Activated gamma-delta T cell treated with anti-CD3 and anti-CD28 coated beads, Interleukin-2, amount 50 U/mL, for 16 hours (primary cell): ENCODE measurements at regions not wholly inside any gene's neighbourhood (a gene's known extent, or its start where the extent isn't known, plus 50 kb on each side); places are given as distances from the start of the nearest gene placed in this dataset.
"Not testable (repeated sequence)": the region's sequence is repeated elsewhere in the genome, so short reads cannot be mapped to it uniquely, and the experiment has no call there.

Experiments
- DNase-seq: peaks from one replicate; pipeline ENCODE4 v3.0.0-alpha.2; 2020; ENCODE audit warnings: low read depth

DNA sequence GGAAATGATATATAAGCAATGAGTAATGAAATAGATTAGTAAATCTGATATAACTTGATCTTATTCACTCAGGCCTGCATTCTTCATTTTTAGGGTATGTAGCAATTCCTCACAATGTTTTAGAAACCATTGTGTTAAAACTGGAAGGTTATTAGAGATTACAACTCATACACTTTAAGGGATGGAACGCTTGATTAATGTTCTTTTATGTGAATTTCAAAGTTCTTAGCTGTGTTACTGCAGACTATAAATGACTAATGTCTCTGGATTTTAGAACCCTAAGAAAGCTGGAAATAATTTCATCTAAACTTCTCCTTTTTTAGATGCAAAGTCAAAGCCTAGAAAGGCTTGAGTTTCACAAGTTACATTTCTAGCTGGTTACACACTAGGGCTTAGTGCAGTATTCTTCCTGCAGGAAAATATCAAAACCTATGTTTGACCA, 148.2 kb upstream of the CLEC14A start:
- DNase-seq, result no peak

DNA sequence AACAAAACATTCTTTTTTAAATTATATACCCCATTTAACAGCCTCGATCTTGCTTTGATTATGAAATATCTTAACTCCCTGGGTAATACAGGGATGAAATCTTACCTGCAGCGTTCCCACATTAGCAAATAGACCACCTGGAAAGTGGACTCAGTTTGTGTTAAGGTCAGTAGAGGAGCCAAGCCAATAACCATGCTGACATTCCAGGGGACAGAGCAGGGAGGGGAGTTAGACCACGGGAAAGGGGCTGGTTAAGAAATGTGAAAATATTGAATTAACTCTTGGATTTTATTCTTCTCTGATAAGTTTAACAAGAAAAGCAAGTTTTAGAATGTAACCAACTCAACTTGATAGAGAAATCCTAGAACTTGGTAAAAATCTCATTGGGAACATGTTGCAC, 144.9 kb upstream of the CLEC14A start:
- no peak for DNase-seq

DNA sequence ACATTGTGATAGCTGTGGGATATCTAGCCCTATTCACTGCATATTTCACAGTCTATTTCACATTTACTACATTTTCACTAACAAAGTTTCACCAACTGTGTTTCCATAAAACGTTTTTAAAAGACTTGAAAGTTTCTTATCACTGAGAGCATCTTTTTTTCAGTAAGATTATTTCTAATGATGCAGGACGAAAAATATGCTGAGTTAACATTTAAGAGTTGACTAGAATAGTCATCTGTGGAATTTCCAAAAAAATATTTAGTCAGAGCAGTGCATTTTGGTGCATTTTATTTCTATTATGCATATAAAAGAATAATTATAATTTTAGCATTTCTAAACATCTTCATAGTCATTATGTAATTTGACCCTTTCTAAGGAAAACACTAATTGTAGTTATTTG, 143.8 kb upstream of the CLEC14A start:
- no peak for DNase-seq

DNA sequence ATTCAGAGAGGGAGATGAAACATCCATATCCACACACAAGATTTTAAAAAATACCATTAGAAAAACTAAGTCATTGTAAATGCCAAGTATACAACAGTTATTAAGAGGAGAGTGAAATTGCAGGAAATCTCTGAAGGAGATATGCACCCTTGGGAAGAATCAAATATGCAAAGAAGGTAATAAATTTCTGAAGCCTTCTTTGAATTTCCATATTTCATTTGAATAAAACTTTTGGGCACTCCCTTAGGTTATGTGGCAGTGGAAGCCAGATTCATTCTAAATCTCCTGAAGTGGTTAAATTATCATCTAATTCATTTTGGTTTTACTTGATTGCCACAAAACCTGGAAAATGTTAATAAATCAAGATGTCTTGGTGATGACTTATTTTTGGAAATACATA, 138.9 kb upstream of the CLEC14A start:
- no peak for DNase-seq

DNA sequence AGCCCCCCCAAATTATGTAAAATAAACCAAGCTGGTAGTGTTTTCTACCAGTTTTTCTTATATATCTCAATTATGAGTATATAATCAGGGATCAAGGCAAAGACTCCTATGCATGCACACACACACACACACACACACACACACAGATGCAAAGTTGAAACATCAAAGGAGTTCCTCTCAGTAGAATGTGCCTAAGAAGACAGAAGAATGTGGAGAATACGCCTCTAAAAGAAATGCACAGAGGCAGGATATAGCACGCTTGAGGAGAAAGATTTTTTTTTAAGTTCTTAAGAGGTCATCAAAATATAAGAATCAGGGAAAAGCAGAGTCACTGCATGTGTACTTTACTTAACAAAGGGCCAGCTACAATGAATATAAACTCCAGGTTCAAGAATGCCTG, 138.2 kb upstream of the CLEC14A start:
- DNase-seq, result no peak

DNA sequence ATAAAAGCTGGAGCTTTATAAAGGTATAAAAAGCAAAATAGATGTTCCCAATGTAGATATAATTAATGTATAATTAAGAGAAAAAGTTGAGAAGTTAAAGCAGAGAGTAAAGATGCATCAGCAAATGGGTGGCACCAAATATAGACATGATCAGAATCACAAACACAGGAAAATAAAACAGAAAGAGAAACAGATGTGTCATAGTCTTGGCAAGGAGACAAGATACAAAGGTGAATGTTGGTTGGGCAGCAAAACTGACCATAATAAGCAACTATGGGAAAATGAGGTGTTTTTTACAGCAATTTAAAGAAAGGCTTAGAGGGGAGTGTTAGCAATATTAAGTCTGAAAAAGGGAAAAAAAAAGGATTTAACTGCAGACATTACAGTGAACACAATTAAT, 135.4 kb upstream of the CLEC14A start:
- DNase-seq, result no peak

DNA sequence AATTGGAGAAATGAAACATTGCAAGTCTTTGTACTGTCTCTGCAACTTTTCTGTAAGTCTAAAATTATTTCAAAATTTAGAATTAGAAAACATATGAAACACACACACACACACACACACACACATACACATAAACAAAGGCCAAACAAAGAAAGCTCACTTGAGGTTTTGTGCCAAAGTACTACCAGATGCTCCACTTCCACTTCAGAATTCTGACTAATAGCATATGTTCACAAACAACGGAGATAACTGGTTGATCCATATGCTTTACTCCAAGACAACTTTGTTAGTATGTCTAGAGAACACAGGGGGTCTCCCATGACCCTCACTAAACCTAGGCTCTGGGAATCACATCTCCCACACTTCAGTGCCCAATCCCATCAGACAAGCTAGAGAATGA, 133.8 kb upstream of the CLEC14A start:
- DNase-seq, result no peak

DNA sequence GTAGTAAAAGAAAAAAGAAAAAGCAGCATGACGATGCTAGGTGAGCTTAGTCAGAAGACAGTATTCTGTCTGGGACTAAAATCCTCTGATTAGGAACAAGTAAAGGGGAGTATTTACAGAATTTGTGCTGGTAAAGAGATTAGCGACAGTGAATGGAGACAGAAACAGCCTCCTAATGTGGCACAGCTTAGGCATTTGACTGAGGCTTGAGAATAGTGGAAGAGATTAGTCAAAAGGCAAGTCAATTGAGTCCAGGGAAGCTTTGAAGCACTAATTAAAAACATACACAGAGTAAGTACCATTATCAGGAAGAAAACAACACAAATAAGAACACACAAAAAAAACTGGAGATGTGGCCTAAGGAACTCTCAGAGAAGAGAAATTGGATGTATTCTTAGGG, 131.9 kb upstream of the CLEC14A start:
- no peak for DNase-seq

DNA sequence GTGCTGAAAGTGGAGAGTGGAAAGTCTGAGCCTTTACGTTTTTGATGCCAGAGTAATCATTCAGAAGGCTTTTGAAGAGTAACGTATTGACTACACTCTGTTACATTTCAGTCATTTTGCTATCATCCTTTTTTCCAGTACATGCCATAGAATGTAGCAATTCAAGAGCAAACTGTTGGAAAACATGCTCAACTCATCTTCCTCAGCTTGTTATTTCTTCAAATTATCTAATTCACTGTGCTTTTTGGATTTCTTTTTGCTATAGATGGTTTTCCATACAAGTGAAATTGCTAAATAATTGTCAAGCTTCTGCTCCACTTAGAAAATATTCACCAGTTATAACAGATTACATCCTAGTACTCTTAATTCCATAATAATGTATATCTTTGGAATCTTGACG, 129.9 kb upstream of the CLEC14A start:
- no peak for DNase-seq

DNA sequence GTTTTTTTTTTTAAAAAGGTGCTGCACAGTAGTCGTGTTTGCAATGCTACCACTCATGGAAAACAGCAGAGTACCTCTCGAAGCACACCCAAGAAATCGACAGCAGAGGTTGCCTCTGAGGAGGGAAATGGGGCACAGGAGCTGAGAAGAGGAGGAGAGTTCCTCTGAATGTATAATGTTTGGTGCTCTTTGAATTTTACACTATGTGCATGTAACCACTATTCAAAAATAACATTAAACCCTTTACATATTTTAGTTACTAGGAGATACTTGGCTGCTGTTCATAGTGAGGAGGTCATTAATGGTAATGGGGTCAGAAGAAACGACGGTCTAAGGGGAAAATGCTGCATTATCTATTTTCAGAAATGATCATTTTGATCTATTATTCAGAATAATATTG, 129.4 kb upstream of the CLEC14A start:
- DNase-seq, result no peak

DNA sequence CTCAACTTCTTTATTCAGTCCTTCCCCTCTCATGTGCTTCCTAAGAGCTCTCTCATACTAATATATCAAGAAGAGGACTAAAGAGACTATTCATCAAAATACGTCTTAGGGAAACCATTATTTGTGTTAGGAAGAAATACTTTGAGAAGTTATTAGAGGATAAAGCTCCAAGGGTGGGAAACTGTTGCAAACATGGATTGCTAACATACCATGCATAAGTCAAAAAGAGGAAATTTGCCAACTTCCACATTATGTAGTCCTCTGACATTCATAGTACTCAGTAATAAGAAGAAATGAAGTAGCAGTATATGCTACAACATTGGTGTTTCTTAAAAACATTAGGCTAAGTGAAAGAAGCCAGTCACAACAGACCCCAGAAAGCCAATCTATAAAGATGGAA, 128.8 kb upstream of the CLEC14A start:
- DNase-seq, result no peak

DNA sequence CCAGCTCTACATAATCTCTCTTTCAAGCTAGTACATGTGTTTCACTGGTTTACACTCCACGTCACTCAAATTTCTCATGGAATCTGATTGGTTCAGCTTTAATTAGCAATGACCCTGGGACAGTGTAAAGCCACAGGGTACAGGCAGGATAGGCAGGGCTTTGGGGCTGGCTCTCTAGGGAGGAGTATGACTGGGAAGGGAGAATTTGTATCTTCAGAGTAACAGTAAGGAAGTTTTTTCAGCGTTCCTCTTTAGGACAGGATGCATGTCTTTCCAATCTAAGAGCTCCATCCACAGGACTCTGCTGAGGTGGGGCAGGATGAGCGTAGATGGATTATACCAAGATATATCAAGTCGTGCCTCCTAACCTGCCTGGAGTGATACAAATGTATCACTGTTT, 112.0 kb upstream of the CLEC14A start:
- DNase-seq, result no peak

DNA sequence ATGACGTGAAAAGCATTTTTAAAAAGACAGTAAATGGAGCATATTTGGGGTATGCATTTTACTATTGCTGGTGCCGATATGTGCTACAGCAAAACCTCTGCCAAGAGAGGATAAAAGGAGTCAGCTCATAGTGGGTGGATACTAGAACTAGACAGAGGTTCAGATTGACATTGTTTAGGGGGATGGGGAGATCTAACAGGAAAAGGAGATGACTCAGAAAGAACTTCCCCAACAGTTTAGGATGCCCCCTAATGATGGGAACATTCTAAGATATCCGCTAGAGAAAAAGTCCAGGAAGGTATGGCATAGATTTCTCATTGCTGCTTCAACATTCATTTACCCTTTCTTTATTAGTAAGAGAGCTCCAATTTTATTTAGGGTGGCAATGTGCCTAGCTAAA, 110.5 kb upstream of the CLEC14A start:
- no peak for DNase-seq

DNA sequence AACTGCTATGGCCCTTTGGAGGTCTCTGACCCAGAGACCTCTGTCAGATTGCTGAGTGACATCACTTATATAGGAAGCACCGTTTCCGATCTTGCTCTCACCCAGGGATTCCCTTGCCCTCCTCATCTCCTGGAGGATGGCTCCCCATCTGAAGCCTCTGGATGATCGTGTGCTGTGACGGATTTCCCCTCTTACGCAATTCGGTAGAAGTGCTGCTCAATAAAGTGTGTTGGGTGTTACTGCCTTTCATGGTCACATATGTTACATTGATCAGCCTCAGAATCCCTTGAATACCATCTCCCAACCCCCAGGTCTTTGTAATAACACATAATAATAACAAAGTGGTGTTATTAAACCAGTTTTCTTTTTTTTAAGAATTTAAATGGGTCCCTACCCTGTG, 107.3 kb upstream of the CLEC14A start:
- DNase-seq, result no peak

DNA sequence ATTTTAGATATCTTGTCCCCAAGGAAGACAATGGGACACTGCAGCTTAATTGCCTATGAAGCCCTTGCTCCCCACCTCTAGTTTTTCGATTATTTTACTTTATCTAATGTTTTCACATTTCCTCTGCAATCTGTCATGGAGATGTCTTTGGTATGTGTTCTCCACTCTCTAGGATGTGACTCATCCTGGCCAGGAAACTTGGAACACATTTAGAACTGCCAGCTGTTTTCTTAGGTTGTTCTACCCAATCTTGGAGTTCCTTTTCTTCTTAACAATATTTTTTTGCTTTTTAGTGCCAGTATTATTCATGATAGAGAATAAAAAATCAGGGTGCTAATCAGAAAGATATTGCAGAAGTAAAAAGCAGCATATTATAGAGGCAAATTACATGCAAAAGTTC, 101.7 kb upstream of the CLEC14A start:
- DNase-seq, result no peak

DNA sequence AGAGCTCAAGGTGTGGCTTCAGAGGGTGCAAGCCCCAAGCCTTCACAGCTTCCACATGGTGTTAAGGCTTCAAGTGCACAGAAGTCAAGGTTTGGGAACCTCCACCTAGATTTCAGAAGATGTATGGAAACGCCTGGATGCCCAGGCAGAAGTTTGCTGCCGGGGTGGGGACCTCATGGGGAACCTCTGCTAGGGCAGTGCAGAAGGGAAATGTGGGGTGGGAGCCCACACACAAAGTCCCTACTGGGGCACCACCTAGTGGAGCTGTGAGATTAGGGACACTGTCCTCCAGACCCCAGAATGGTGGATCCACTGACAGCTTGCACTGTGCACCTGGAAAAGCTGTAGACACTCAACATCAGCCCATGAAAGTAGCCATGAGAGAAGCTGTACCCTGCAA, 99.6 kb upstream of the CLEC14A start:
- not testable (repeated sequence) for DNase-seq

DNA sequence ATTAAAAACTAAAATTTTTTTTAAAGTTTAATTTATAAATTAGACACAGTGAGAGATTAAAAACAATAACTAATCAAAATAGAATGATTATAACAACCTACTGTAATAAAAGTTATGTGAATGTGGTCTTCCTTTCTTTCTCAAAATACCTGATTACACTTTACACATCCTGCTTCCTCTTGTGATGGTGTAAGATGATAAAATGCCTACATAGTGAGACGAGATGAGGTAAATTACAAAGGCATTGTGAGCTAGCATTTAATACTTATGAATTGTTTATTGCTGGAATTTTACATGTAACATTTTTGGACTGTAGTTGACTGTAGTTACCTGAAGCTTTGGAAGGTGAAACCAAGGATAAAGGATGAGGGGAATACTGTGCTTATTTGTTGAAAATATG, 94.2 kb upstream of the CLEC14A start:
- DNase-seq, result no peak

DNA sequence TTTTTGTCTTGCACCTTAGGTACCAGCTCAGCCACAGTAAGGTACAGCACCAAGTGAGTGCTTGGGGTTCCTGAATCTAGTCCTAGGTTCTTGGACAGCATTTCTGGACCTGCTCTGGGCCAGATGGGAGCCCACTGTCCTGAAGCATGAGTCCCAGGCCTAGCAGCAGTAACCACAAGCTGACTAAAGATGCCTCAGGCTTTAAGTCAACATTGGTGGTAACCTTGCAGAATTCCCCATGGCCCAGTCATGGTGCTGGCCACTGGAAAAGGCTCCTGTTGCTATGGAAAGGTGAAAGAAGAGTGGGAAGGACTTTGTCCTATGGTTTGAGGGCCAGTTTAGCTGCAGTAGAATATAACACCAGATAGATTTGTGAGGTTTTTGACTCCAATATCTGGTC, 86.9 kb upstream of the CLEC14A start:
- DNase-seq, result no peak

DNA sequence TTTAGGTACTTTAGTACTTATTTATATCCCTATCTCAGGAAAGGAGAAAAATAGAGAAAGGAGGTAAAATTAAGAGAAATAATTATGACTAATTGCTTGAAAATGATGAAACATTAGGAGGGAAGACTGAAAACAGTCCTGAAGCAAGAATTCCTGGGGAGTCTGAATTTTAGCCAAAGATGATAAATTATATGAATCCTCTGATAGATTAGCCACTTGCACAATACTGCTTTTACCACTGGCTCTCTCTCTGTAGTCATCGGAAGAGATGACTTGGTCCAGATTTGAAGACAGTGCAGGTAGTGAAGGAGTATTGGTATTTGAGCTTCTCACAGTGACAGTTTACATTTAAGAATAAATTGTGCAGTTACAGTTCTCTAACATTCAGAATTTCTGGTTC, 83.8 kb upstream of the CLEC14A start:
- DNase-seq, result no peak

DNA sequence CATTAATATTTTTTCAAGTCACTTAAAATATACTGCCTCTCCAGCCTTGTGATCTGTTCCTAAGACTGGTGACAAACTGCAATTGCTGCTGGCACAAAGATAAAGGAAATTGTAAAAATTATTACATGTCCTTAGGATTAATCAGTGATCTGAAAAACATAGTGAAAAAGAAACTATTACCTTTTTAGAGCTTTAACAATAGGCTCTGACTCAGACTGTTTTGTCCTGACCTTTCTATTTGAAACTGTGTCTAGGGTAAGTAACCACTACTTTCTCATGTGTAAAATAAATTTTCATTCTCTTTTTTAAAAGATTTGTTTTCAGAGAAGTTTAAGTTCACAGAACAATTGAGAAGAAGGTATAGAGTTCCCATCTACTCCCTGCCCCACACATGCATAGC, 80.4 kb upstream of the CLEC14A start:
- DNase-seq, result no peak

DNA sequence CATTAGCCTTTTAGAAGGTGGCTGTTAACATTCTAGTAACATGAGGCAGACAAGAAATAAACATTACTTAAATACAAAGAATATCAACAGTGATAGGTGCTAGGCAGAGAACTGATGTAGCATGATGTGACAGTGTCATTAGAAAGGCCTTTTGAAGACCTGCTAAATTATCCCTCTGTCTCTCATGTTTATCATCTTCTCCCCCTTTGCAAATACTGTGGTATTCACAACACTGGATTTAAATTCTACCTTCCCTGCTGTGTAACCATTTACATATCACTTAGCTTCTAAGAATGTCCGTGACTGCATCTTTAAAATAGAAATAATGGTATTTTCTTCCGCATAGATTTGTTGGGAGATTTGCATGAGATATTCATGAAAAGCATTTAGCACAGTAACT, 74.4 kb upstream of the CLEC14A start:
- no peak for DNase-seq

DNA sequence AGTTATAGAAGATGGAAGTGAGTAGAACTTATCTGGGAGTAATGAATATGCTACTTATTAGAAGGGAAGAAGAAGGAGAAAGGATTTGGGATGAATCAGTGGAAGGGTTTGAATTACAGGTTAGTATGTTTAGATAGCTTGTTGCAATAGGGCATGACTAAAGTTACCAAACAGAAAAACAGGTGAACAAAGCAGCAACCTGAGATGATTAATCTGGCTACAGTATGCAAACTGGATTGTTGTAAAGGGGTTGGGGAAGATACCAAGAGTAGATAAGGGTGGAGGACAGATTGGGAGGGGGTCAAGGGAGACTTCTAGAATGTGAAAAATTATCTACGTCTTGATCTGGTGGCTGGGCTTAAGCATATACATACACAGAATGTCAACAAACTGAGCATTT, 73.4 kb upstream of the CLEC14A start:
- DNase-seq, result no peak

DNA sequence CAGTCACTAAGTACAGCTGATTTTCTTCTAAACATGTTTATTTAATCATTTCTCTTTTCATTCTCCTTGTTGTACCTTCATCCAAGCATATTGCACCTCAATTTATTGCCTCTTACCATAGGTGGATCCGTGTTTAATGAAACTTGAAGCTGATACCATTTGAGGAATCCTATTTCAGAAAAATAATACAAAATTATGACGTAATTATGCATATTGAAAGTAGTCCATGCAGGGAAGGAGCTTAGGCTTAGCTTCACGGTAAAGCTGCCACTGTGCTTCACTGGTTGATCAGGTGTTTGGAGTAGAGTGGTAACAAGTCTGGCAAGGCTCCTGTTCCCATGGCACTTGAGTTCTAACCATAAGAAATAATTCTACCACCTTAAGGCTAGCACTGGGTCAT, 61.0 kb upstream of the CLEC14A start:
- DNase-seq, result no peak

DNA sequence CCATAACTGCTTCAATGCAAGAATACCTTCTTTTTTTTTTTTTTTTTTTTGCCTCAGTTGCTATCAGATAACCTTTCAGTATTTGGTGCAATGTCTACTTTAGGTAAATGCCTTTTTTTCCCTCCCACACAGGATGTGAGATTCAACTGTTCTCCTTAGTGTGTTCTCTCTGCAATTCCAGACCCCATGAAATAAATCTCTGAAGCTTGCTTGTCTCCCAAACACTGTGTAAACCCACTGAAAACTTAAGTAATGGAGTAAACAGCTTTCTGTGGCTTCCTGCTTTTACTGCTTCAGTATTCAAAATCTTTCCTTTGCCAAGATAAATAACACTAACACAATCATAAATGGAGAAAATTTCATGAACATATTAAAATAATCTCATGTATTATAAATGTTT, 55.8 kb upstream of the CLEC14A start:
- DNase-seq, result no peak

DNA sequence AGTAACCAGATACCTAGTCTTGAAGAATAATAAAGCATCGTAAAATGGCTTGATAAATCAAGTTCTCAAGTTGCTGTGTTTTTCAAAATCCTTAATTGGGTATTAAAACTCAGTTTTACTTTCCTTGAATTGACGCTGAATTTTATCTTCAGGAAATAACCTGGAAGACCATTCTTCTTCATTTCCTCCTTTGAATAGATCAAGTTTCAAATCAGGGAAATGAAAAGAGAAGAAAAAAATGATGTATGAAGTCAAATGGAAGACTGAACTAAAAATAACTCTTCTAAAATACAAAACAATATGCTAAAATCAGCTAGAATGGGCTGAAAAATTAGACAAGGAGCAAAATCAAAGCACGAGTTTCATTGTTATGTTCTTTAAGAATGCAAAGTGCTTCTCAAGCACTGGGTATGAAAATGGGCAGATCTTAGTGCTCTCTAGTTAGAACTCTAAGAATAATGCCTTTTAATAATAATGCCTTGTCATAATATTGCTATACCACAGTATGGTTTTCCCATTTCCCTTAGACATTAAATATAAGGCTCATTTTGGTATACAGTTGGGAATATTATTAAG, 54.6 kb upstream of the CLEC14A start:
- no peak for DNase-seq
